ENCODE measurements at regions not wholly inside any gene's neighbourhood (a gene's known extent, or its start where the extent isn't known, plus 50 kb on each side); places are given as distances from the start of the nearest gene placed in this dataset.
A peak's percentile ranks its signal among the peaks of the same experiment; 100 is the strongest.

DNA sequence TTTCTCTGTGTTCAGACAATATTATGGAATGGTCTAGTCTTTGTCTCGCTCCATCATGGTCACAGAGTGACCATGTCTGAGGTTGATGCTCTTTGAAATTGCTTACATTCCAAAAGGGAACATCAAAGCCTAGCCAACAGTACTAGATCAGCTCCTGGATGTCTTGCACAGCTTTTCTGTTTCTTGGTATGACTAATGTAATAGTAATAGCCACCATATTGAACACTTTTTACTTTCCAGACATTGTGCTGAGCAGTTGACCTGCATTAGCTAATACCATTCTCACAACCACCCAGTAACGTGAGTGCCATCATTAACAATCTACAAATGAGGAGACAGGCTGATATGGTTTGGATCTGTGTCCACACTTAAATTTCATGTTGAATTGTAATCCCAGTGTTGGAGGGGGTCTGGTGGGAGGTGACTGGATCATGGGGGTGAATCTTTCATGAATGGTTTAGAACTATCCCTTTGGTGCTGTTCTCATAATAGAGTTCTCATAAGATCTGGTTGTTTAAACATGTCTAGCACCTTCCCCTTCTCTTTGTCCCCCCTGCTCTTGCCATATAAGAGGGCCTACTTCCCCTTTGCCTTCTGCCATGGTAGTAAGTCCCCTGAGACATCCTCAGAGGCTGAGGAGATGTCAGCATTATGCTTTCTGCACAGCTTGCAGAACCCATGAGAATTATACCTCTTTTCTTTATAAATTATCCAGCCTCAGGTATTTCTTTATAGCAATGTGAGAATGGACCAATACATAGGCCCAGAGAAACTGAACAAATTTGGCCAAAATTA is 577.5 kb upstream of the CLINT1 start:
- no peak for DNase-seq

DNA sequence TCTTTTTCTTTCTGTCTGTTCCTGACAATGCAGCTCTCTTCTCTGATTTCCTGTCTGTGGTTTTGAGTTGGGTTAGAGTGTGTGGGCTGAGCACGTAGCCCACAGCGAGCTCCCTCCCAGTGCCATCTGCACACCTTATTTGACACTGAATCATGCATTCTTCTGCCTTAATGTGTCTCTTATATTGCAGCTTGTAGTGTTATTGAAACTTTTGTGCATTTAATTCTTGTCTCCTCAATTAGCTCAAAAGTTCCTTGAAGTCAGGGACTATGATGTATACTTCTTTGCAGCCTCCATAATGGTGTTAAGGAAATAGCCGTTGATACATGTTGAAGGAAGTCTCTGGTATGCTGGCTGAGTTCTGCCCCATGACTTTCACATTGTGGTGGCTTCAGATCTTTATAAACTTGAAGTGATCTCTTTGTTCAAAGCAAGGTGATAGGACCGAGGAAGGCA is 576.2 kb upstream of the CLINT1 start:
- DNase-seq: peak; percentile 47

DNA sequence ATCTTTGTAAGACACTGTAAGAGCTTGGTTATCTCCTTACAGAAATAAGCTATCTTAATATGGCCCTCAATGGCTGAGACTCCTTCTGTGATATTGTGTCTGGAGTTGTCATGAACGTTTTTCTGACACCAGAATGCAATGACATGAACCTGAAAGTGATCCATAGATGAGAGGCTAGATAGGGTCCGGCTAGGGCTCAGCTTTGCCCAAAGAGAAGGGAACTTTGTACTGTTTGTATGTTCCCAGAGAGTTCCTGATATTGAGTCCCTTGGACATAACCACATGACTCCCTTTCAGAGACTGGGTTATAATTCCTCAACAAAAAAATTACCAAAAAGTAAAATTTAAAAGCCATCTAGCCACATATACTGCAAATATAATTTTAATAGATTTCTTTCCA is 575.8 kb upstream of the CLINT1 start:
- no peak for DNase-seq

DNA sequence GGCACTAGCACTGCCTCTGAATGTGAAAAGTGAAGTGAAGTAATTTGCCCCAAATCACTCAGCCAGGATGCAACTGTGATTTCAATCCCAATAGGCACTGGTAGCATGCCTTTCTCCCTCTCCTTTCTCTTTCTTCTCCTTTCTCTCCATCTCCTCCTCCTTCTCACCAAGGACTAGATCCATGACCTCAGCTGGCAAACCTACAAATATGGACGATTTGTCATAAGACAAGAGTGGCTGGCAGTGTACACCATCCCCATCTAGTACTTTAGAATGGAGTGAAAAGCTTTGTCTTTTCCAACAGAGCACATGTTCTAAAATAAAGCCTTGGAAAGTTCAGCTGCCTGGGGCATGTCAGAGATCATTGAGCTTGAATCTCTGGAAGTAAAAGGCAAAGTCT is 574.7 kb upstream of the CLINT1 start:
- DNase-seq: no peak

DNA sequence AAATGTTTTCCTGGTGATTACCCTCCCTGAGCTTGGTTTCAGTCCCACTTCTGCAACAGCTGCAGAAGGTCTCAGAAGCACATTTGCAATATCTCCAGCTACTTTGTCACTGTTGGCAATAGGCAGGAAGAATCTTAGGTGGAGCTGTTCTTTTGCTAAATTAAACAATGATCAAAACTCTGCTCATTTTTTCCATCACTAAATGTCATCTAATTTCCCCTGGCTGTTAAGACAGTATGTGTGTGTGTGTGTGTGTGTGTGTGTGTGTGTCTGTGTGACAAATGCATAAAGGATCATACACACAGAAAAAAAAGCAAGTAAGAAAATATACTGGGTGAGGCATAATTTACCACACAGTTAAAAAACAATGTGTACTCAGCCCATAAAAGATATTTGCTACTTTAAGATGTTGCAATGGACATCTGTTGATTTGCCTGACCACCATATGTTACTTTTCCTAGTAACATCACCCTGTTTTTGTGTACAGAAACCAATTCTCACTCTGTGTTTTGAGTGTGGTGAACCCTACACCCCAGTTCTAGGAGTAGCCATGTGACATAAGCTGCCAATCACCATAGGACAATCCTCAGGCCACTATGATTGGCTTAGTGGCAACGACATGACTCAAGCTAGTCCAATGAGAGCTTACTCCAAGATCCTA is 572.6 kb upstream of the CLINT1 start:
- DNase-seq: no peak

DNA sequence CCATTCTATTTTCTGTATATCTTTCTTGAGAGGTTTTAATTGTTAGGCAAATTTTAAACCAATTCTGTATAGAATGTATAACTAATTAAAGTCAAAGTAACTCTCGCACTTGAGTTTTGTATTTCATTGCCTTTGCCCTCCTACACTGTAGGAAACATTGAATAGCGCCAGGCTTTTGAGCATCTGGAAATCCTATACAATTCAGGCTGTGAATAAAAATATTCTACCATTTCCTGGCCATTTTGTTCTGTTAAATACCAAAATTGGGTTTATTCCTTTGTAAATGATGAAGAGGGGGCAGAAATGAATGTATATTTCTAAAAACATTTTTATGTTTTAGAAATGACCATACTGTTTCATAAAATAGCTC is 571.8 kb upstream of the CLINT1 start:
- no peak for DNase-seq

DNA sequence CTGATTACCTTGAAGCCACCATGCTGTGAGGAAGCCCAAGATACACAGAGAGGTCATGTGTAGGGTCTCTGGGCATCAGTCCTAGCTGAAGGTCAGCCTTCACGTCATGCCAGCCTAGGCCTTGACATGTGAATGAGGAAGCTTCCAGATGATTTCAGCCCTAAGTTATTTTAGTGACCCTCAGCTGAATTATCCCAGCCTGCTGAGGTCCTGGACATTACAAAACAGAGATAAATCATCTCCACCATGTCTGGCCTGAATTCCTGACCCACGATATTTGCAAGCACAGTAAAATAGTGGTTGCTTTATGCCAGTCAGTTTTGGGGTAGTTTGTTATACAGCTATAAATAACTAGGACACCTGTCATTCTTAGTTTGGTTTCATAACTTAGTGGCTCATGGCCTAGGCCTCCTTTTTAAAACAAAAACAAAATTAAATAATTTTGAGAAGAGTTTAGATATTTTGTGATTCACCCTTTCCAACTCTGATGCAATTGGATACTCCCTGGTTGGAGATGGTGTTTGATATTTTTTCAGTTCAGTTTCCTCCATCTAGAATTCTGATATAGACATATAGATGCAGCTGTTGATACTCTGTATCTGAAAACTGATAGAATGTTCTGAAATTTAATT is 571.3 kb upstream of the CLINT1 start:
- no peak for DNase-seq

DNA sequence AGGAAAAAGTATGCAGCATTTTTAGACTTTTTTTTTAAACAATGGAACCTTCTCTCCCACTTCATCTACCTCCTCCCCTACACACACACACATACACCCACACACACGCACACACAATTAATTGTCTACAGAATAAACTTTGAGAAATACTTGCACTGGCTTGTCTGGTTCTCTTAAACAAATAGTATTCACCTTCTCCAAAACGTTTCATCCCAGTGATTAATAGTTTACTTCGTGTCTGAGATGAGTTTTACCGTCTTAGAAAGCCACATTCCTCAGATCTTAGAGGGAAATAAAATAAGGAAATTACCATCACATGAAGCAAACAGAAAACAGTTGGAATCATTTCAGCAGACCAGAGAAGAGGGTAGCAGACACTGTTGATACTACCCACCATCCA is 570.6 kb upstream of the CLINT1 start:
- no peak for DNase-seq

DNA sequence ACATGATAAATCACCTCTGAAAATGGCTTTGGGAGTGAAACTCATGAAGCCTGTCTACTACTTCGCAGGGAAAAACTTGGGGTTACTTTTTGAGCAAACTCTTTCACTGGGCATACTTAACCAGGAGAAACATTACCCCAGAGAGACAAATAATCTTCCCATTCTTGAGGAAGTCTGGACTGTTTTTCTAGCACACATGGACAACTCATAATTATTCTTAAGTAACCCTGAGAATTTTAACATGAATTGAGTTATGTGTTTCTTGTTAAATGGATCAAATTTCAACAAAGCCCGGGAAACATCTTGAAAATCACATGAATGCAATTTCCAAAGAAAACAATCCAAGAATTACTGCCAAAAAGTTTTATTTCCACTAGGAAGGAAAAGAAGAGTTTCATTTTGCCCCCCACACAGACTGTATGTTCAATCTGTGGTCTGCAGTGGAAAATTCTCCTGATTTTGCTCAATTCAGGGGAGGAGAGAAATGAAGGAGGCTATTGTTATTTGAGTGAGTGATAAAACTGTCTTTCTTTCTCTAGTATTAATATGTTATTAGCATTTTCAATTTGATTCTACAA is 564.8 kb upstream of the CLINT1 start:
- peak; percentile 84 for DNase-seq

DNA sequence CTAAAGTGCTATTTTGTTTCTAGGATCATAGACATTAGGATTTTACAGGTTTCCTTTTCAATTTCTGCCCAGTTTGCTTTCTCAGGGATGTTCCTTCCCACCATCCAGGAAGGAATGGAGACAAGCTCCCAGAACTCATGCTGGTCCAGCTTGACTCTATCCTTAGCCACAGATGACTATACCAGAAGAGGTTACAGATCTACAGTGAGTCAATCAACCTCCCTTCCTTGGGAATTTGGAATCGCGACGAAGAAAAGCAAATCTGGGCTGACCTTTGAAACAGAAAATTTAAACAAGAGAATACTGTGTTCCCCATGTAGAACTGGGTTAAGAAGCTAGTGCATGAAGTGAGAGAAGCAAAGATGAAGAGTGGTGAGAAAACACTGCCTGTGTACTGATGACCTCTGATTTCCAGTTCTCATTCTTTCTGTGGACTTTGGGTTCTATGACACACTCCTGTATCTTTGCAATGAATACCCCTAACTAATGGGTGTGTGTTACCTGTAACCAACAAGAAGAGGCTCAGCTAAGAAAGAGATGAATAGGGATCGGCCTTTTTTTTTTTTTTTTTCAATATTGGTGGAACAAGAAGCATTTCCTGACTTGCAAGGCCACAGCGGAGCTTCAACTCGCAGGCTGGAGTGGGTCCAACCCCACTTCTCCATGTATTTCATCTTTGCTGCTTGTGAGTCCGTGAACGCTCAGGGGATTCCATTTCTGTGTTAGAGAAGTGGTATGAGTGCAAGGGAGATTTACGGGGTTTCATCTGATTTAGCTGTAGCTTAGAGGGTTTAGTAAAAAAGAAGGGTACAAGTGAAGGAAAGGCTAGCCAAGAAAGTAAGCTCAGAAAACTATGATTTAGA is 563.9 kb upstream of the CLINT1 start:
- DNase-seq: no peak

DNA sequence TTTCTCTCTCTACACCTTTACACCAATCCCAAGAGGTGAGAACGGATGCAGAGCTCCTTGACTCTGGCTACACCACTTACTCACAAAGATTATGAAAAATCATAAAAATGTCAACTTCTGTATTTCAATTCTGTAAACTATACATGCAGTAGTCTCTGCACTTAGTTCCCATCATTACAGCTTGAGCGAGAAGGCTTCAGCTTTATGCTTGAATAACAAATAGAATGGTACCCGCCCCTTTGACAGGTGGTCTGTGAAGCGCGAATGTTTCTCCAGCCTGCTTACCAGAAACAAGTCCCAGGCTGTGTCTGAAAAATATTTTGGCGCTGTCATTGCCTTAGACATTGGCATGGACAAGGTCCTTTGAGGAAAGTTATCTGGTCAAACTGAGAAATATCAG is 562.4 kb upstream of the CLINT1 start:
- no peak for DNase-seq

DNA sequence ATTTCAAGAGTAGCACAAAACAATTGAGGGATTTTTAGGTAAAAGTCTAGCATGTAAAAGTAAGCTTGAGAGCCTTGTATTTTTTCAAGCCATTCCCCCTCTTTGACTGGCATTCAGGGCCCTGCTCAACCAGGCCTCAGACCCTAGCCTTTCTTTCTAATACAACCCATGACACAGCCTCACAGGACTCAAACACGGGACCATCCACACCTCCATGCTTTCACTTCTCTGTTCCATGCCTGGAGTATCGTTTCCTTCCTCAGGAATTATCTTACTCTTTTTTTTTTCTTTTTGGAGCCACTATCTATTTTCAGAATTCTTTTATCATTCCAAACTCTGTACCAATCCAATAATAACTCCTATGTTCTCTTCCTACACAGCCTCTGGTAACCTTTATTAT is 560.2 kb upstream of the CLINT1 start:
- no peak for DNase-seq

DNA sequence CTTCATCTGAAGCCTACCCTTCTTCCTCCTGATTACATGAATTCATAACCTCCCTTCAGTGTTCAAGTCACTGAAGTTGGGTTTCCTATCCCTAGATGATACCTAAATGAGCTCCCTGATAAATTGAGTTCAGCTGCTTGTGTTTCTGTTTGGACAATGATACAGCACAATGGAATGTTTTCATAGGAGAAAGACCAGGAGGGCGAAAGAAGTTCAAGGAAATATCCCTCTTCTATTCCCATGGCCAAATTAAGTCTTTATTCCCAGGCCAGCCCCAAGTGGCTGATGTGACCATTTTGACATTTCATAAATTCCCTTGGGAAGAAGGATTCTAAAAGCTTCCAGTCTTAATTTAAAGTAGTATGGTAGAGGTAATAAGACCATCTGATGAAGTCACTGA is 555.8 kb upstream of the CLINT1 start:
- DNase-seq: peak; percentile 93

DNA sequence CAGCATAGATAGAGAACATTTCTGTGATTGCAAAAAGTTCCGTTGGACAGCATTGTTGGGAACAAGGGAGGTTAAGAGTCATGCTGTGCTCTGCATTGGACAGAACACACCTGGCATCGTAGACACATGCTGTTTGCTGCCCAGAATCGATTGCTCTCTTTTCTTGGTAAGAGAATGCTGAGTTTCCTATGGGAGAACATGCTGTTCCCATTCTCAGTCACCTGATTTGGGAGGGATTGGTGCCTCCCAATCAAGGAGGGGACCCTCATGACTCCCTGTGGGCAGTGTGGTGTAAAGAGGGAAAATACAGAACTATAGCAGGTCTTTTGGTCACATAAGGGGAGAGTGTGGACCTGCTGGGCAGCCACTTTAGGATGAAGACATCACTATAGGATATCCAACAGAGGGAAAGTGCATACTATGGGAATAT is 555.4 kb upstream of the CLINT1 start:
- DNase-seq: no peak

DNA sequence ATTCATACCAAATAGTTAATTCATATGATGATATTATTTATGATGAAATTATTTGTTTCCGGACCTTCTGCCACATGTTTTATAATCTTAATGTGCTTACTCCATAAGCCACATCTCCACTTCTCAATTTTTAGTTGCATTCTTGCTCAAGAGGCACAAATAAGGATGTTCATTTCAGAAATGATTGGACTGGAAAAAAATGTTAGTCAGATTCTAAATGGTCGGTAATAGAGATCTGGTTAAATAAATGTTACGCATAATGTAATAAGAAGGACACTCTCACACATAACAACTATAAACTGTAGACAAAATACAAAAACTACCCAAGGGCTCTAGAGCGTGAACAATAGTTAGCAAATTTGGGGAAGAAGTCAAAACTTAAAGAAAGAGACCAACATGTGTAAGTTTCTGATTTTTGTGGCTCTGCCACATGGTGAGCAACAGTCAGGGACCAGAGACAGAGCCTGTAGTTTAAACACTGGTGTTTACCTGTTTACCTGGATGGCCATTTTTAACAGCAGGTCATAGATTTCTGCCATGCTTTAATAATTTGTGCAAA is 554.3 kb upstream of the CLINT1 start:
- DNase-seq: no peak

DNA sequence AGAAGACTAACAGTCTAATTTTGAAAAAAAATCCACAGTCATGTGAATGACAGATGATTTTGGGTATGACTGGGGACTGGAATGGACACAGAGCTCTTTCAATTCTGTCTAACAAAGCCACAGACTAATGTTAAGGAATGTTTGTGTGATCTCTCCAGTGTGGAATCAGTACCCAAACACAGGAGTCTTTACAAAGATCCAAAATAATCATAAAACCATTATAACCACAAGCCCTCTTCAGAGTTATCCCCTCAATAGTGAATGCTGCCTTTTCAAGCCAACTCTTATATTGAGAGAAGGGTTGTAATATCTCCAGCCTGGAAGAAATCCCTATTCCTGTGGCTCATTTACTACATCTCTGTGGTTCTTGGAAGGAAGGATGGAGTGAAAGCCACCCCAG is 552.0 kb upstream of the CLINT1 start:
- peak; percentile 92 for DNase-seq

DNA sequence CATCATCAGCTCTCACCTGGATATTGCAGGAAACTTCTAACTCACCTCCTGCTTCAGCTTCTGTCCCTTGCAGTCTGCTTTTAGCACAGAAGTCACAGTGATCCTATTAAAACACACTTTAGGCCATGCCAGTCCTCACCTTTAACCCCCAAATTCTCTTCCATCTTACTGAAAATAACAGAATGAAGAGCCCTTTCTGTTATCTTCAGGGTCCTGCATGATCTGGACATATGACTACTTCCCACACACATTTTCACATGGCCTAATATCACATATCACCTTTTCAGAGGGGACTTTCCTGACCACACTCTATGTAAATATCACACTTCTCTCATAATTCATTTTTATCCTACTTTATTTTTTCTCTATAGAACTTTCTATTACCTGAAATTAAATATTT is 550.6 kb upstream of the CLINT1 start:
- no peak for DNase-seq

DNA sequence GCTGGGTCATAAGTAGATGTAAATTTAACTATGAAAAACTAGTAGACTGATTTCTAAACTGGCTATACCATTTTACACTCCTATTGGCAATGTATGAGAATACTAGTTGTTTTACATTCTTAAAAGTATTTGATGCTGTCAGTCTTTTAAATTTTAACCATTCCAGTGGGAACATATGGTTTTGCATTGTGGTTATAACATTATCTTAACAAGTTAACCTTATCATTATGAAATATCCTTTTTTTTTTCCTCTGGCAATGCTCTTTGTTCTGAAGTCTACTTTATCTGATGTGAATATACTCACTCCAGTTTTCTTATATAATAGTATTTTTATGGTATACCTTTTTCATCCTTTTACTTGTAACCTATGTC is 548.9 kb upstream of the CLINT1 start:
- DNase-seq: no peak

DNA sequence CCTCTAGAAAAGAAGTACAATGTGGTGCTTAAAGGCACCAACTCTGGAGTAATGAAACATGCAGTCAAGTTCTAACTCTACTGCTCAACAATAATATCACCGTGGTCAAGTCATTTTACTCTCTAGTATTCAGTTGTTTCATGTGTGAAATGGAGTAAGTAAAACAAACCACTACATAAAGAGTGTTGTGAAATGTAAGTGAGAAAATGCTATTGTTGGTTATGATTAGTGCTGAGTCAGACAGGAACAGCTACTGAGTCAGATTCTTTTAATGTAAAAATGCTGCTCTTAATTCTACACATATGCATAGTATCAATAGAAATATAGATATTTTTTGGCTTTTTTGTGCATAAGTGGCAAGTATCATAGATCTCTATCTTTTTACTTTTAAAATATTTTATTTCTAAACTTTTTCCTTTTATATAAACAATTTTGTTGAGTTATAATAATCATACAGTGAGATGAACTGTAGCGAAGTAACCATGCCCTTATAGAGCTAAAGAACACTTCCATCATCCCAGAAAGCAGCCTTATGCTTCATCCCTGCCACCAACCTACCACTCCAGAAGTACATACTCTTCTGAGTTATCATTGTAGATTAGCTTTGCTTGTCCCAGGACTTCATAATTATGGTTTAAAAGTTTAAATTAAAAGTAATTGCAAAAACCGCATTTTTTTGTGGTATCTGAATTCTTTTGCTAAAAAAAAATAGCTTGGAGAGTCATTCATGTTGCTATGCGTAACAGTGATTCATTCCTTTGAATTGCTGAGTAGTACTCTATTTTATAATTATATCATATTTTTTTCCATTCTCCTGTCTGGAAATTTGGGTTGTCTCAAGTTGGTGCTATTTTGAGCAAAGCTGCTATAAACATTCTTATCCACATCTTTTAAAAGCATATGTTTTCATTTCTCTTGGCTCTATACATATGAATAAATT is 548.2 kb upstream of the CLINT1 start:
- DNase-seq: peak; percentile 86

DNA sequence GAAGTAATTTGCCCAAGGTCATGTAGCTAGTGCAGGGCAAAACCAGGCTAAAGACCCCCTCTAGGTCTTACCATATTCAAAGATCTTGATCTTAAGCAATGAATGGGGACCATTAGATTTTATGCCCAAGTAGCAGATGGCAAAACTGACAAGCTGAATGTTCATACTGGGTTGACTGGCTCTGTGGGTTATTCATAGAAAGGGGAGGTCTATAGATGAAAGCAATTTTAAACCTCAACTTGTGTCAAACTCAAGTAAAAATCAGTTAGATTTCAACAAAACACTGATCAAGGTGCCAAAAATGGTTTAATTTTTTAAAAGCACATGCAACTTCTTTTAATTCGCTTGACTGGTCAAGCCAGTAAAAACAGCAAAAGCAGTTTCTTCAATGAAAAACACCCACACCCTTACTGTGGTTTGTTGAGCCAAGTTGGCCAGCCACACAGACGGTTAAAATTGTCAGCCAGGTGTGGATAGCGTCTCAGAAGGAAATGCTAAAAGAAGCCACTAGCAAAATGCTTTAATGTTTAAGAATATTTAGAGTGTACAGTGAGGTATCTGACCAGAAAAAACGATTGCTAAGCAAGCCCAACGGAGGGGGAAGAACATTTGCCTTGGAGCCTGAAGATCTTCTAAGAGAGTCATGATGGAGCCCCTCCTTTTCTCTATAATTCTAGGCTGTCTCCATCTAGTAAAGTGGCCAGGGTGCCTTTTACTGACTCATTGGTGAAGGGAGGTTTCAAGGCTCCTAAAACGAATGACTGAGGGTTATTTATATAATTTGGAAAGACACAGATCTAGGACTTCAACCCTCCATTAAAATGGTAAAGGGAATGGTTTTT is 539.6 kb upstream of the CLINT1 start:
- DNase-seq: no peak
